SH-SY5Y (cell line): ENCODE measurements at regions not wholly inside any gene's neighbourhood (a gene's known extent, or its start where the extent isn't known, plus 50 kb on each side); places are given as distances from the start of the nearest gene placed in this dataset.

Experiments used
- GATA2 ChIP-seq: IDR thresholded peaks from 2 replicates; pipeline ENCODE4 v1.6.1; 2011; ENCODE audit warnings: mild to moderate bottlenecking, low read depth, low read length
- GATA3 ChIP-seq: IDR thresholded peaks from 2 replicates; pipeline ENCODE4 v1.6.1; 2011; ENCODE audit warnings: low read depth, mild to moderate bottlenecking, low read length, moderate library complexity

DNA sequence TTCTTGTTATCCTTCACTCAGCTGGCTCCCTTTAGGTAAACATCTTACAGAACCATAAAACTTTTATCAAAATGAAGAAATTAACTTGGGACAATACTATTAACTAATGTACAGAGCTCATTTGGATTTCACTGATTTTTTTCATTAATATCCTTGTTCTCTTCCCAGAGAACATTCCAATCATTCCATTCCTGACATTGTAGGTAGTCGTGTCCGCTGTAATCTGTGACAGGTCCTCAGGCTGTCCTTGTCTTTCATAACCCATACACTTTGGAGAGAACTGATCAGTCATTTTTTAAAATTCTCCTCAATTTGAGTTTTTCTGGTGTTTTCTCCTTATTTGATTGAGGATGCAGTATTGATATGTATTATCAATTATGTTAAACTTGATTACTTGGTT lies 916.8 kb downstream of the GALC start:
- TF ChIP-seq GATA3 (no peak), GATA2 (no peak)
